Hematopoietic multipotent progenitor cell treated with erythropoietin and hydrocortisone succinate and interleukin-3 and kit ligand, for 6 days (in vitro differentiated cells): ENCODE measurements at regions not wholly inside any gene's neighbourhood (a gene's known extent, or its start where the extent isn't known, plus 50 kb on each side); places are given as distances from the start of the nearest gene placed in this dataset.
"Not testable (repeated sequence)": the region's sequence is repeated elsewhere in the genome, so short reads cannot be mapped to it uniquely, and the experiment has no call there.

Experiments used
- DNase-seq: peaks from one replicate; pipeline ENCODE4 v3.0.0-alpha.2; 2015

DNA sequence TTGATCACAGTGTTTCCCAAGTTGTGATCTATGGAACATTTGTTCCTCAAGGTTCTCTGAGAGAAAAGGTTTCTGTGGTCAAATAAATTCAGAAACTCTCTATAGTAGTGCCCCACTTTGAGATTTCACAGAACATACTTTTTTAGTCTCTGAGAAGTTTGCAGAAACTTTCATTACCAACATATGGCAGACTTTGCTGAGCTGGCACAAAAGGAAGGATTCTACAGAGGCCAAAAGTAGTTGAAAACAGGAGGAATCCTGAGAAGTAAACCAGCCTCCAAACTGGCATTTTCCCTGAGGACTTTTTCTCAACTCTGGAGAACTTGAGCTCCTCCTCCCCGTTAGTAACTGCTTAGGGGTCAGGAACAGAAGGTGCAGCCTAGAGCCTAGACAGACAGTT is 117.8 kb upstream of the ESX1 start:
- DNase-seq: no peak

- DNase-seq: no peak
These were observed 115.4 kb upstream of the ESX1 start for GRCh38 chrX:104370089-104370488.

- not testable (repeated sequence) for DNase-seq
These were observed 106.0 kb upstream of the ESX1 start for GRCh38 chrX:104360774-104361173.

DNA sequence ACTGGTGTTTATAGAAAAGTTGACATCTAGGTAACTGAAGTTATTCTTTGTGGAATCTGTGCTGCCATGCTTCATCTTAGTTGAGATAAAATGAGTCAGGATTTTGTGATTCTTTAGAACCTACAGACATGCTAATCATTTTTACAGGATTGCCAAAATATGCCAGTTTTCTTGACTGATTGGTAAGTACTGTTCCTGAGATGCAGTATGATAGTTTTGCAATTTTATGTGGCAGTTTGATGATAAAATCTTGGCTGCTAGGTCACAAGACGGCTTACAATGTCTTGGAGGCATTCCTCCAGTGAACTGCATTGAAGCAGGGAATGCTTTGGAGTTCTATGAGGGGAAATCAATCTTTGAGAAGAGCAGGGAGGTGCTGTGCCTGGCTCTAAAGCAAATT is 104.4 kb upstream of the ESX1 start:
- DNase-seq: no peak

- no peak for DNase-seq
These were observed 96.5 kb upstream of the ESX1 start for GRCh38 chrX:104351173-104351769.

DNA sequence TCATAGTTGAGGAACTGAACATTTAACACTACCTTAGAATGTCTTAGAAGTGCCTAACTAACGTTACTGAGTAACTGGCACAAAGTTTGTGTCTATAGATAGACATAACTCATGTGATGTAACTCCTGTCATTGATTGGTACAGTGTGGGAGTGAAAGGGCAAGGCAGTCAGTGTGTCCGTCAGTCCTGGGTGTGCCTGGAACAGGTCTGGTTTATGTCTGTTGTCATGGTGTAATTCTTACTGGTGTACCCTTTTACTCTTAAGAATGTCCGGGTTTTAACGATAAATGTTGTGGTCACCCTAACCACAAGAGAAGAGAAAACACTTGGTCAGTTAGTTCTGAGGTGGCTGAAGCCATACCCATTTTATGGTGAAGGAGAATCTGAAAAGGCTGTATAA is 93.1 kb upstream of the ESX1 start:
- DNase-seq: no peak

GRCh38 chrX:104343428-104344129 is 88.8 kb upstream of the ESX1 start:
- DNase-seq: peak; percentile 78

- no peak for DNase-seq
These were observed 87.3 kb upstream of the ESX1 start for GRCh38 chrX:104342065-104342464.

DNA sequence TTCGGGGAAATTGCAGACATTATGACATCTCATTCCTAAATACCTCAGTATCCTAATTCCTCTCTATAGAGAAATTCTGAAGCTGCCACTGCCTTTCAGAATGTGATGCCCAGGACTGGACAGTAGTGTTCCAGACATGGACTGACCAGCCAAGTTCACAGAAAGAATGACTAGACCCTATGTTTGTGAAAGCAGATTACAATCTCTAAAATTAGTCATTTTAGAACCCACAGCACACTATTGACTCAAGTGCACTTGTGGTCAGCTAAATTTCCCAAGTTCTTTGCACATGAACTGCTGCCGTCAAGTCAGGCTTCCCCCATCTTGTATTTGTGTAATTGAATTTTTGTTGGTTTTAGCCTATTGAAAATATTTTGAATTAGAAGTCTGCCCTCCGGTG is 81.0 kb upstream of the ESX1 start:
- no peak for DNase-seq

DNA sequence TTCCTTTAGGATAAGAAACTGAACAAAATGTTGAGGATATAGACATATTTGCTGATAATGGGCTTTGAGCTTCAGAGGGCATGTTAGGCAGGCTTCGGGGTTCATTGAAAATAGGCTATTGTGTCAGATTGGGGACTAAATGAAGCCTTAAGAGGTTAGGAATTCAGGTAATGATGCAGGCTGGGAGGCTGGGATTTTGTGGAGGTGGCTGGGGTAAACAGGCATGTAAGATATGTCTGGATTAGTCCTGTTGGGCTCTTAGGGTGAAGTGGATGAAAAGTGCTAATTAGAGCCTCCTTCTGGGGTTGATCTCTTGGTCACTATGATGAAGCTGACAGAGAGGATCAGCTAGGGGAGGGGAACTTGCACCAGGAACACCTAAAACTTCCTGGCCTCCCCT is 80.2 kb upstream of the ESX1 start:
- no peak for DNase-seq

GRCh38 chrX:104330966-104331365 is 76.2 kb upstream of the ESX1 start:
- no peak for DNase-seq

DNA sequence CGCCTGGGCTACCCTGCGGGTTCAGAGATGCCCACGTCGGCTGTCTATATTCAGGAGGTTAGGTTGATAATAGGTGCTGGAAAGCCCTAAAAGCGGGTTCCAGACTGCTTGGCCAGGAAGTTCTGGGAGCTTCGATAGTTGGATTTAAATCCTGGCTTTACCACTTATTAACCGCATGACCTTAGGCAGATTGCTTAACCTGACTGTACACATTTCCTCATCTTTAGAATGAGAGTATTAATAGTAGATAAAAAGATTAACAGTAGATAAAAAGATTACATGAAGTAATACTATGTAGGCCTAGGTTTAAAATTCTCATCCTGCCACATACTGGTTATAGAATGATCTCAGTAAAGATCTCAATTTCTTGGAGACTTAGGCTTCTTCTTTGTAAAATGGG is 75.0 kb upstream of the ESX1 start:
- DNase-seq: no peak

- no peak for DNase-seq
These were observed 70.5 kb upstream of the ESX1 start for GRCh38 chrX:104325213-104325585.

- DNase-seq: no peak
These were observed 69.9 kb upstream of the ESX1 start for GRCh38 chrX:104324461-104325212.

- DNase-seq: no peak
These were observed 64.6 kb upstream of the ESX1 start for GRCh38 chrX:104319346-104319745.

GRCh38 chrX:104318330-104319009 is 63.7 kb upstream of the ESX1 start:
- DNase-seq: no peak

DNA sequence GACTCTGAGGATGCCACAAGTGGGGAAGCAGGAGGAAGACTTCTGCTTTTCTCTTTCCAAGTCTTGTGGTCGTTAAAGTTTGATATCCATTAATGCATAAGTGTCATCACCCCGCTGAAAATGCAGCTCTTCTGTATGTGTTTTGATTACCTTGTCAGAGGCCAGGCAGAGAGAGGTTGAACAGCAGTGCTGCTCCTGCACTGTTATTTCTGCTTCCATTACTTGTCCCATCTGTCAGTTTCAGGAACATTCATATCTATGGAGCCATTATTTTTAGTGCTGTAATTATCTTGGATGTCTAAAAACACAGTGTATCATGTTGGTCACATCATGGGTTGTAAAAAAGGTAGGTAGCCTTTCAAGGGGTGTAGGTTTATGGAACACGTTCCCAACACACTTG is 62.0 kb upstream of the ESX1 start:
- DNase-seq: no peak

GRCh38 chrX:104315555-104315954 is 60.8 kb upstream of the ESX1 start:
- DNase-seq: no peak

- DNase-seq: no peak
These were observed 56.0 kb upstream of the ESX1 start for GRCh38 chrX:104310657-104311254.

GRCh38 chrX:104310090-104310489 is 55.4 kb upstream of the ESX1 start:
- DNase-seq: peak; percentile 18

GRCh38 chrX:104309169-104309568 is 54.4 kb upstream of the ESX1 start:
- DNase-seq: no peak

DNA sequence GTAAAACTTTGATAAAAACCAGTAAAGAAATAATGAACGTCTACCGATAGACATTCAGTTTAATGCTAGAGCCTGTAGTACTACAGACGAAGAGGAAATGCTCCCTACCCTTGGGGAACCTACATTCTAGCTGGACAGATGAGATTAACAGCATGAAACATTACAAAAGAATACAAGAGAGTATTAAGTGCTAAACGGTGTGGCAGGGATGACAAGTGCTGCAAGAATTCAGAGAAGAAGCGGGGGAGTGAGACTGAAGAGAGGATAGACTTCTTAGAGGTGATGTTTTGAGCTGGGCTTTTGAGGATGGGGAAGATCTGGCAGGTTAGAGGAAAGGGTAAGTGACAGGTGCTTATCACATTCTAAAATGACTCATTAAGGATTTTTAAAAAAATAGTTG is 52.6 kb upstream of the ESX1 start:
- DNase-seq: no peak

GRCh38 chrX:104306180-104306579 is 51.4 kb upstream of the ESX1 start:
- no peak for DNase-seq
